Dermis microvascular lymphatic vessel endothelial cell (primary cell): ENCODE measurements at regions not wholly inside any gene's neighbourhood (a gene's known extent, or its start where the extent isn't known, plus 50 kb on each side); places are given as distances from the start of the nearest gene placed in this dataset.

Source experiments
- DNase-seq, 2 donors: peaks; one replicate each; pipeline versions ENCODE4 v3.0.0 to v3.0.0-alpha.2; 2010; ENCODE audit warnings: low read depth in 2 of 2

GRCh38 chr13:59343993-59344822 lies 819.5 kb downstream of the DIAPH3 start:
- no peak for DNase-seq

- peak; percentile 71 to 80 for DNase-seq
Observed at GRCh38 chr13:59345311-59345710, 818.4 kb downstream of the DIAPH3 start.

- no peak for DNase-seq
Observed at GRCh38 chr13:59346999-59347723, 816.6 kb downstream of the DIAPH3 start.

GRCh38 chr13:59348617-59349016 lies 815.1 kb downstream of the DIAPH3 start:
- no peak for DNase-seq

- DNase-seq = no peak
Observed at GRCh38 chr13:59352600-59352999, 811.1 kb downstream of the DIAPH3 start.

- peak in 1 of 2 donors; percentile 21 for DNase-seq
Observed at GRCh38 chr13:59354665-59355369, 808.9 kb downstream of the DIAPH3 start.

- DNase-seq = peak; percentile 72 to 96
Observed at GRCh38 chr13:59356607-59357006, 807.1 kb downstream of the DIAPH3 start.

- no peak for DNase-seq
Observed at GRCh38 chr13:59358014-59358413, 805.7 kb downstream of the DIAPH3 start.

- DNase-seq = peak in 1 of 2 donors; percentile 76
Observed at GRCh38 chr13:59360108-59360507, 803.6 kb downstream of the DIAPH3 start.

- no peak for DNase-seq
Observed at GRCh38 chr13:59360916-59361315, 802.8 kb downstream of the DIAPH3 start.

GRCh38 chr13:59363313-59363712 lies 800.4 kb downstream of the DIAPH3 start:
- DNase-seq = no peak

- DNase-seq = no peak
Observed at GRCh38 chr13:59363947-59364346, 799.8 kb downstream of the DIAPH3 start.

- DNase-seq = no peak
Observed at GRCh38 chr13:59364641-59365085, 799.1 kb downstream of the DIAPH3 start.

GRCh38 chr13:59367467-59367866 lies 796.3 kb downstream of the DIAPH3 start:
- DNase-seq = no peak

- DNase-seq = no peak
Observed at GRCh38 chr13:59367904-59368303, 795.8 kb downstream of the DIAPH3 start.

GRCh38 chr13:59368693-59369092 lies 795.0 kb downstream of the DIAPH3 start:
- DNase-seq = no peak

GRCh38 chr13:59371229-59371628 lies 792.5 kb downstream of the DIAPH3 start:
- no peak for DNase-seq

- DNase-seq = no peak
Observed at GRCh38 chr13:59373341-59373740, 790.4 kb downstream of the DIAPH3 start.

GRCh38 chr13:59374691-59375090 lies 789.0 kb downstream of the DIAPH3 start:
- no peak for DNase-seq

- peak in 1 of 2 donors; percentile 58 for DNase-seq
Observed at GRCh38 chr13:59384154-59384553, 779.6 kb downstream of the DIAPH3 start.

- DNase-seq = peak; percentile 38 to 82
Observed at GRCh38 chr13:59391696-59392095, 772.0 kb downstream of the DIAPH3 start.

GRCh38 chr13:59392328-59392727 lies 771.4 kb downstream of the DIAPH3 start:
- no peak for DNase-seq
